ENCODE measurements at regions not wholly inside any gene's neighbourhood (a gene's known extent, or its start where the extent isn't known, plus 50 kb on each side); places are given as distances from the start of the nearest gene placed in this dataset.

GRCh38 chr2:41924024-41924423 lies 123.8 kb upstream of the PKDCC start:
- TF ChIP-seq CTCF (IDR thresholded peaks at IDR 0.05) (no peak), POLR2A (IDR thresholded peaks at IDR 0.05) (no peak)

GRCh38 chr2:41924709-41925408 lies 123.0 kb upstream of the PKDCC start:
- 71 to 75% methylated on average over 4 of the region's 4 CpGs for WGBS, 2 donors
- no peak for DNase-seq (ENCODE audit: low spot score in 2 of 2)
- no peak overlapping the region for H3K4me3 ChIP-seq (ENCODE audit: low read depth, poor library complexity, severe bottlenecking)
- TF ChIP-seq CTCF (IDR thresholded peaks at IDR 0.05) = no peak
- no peak for TF ChIP-seq POLR2A (IDR thresholded peaks at IDR 0.05)
- intact Hi-C loops (cut with DNase I; ENCODE audit: low total_unique reads) = no loop called here

More at GRCh38 chr2:41924024-41924423, 123.8 kb upstream of the PKDCC start:
- no peak overlapping the region for H3K4me3 ChIP-seq (ENCODE audit: low read depth, poor library complexity, severe bottlenecking)
- DNase-seq (ENCODE audit: low spot score in 2 of 2) = no peak
- WGBS, 2 donors = 84 to 86% methylated on average over 5 of the region's 5 CpGs
- intact Hi-C loops (cut with DNase I; ENCODE audit: low total_unique reads) = no loop called here

- no peak for DNase-seq (ENCODE audit: low spot score in 2 of 2)
- TF ChIP-seq POLR2A (IDR thresholded peaks at IDR 0.05) (no peak), CTCF (IDR thresholded peaks at IDR 0.05) (no peak)
- H3K4me3 ChIP-seq (ENCODE audit: low read depth, poor library complexity, severe bottlenecking) = no peak overlapping the region
- 69 to 74% methylated on average over 2 of the region's 2 CpGs for WGBS, 2 donors
- intact Hi-C loops (cut with DNase I; ENCODE audit: low total_unique reads) = no loop called here
These were observed 122.1 kb upstream of the PKDCC start for GRCh38 chr2:41925712-41926111.

- TF ChIP-seq CTCF (IDR thresholded peaks at IDR 0.05) (no peak), POLR2A (IDR thresholded peaks at IDR 0.05) (no peak)
- H3K4me3 ChIP-seq (ENCODE audit: low read depth, poor library complexity, severe bottlenecking) = no peak overlapping the region
- intact Hi-C loops (cut with DNase I; ENCODE audit: low total_unique reads) = no loop called here
- 69 to 78% methylated on average over 7 of the region's 8 CpGs for WGBS, 2 donors
- DNase-seq (ENCODE audit: low spot score in 2 of 2) = peak in 1 of 2 donors; percentile 39
These were observed 120.9 kb upstream of the PKDCC start for GRCh38 chr2:41926614-41927580.

GRCh38 chr2:41927581-41928264 lies 120.1 kb upstream of the PKDCC start:
- no peak for TF ChIP-seq CTCF (IDR thresholded peaks at IDR 0.05)
- TF ChIP-seq POLR2A (IDR thresholded peaks at IDR 0.05) = no peak
- WGBS, 2 donors = 76 to 79% methylated on average over 9 to 10 of the region's 10 CpGs
- no peak overlapping the region for H3K4me3 ChIP-seq (ENCODE audit: low read depth, poor library complexity, severe bottlenecking)
- no peak for DNase-seq (ENCODE audit: low spot score in 2 of 2)
- intact Hi-C loops (cut with DNase I; ENCODE audit: low total_unique reads) = no loop called here
